GM19452 (cell line): ENCODE measurements at regions not wholly inside any gene's neighbourhood (a gene's known extent, or its start where the extent isn't known, plus 50 kb on each side); places are given as distances from the start of the nearest gene placed in this dataset.

Experiments
- ATAC-seq: cut with Tn5 transposase; IDR thresholded peaks from one replicate; pipeline ENCODE4 v1.9.1; 2021; ENCODE audit not compliant: unreplicated experiment

DNA sequence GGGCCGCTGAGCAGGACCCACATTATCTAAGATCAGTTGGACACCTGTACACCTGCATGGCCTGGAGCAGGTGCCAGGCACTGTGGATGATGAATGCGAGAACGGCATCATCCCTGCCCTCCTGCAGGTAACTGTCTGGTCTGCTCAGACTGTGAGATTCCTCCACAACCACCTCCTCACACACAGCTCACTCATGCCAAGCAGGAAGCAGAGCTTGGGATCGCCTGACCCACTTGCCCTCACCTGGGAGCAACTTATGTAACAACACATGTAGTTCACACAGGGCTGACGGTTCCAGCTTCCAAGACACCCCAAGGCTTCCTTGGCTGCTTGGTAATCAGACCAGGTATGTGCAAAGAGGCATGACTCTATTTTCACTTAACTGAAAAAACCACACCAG lies 359.2 kb downstream of the PREX1 start:
- no peak for ATAC-seq

- ATAC-seq: no peak
Measured at GRCh38 chr20:48467622-48468021, 360.2 kb downstream of the PREX1 start.

DNA sequence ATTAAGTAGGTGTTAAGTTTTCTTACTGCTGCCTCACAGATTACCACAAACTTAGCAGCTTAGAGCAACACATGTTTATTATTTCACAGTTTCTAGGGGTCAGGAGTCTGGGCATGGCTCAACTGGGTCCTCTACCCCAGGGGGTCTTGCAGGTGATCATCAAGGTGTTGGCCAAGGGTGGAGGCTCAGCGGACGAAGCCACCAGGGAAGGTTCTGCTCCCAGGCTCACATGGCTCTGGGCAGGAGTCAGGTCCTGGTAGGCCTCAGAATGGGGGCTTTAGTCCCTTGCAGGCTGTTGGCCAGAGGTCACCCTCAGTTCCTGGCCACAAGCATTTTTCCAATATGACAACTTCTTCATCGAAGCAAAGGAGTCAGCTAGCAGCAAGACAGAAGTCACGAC lies 362.5 kb downstream of the PREX1 start:
- ATAC-seq: no peak

- ATAC-seq: no peak
Measured at GRCh38 chr20:48463916-48464315, 363.9 kb downstream of the PREX1 start.

GRCh38 chr20:48463096-48463720 lies 364.6 kb downstream of the PREX1 start:
- ATAC-seq: no peak

DNA sequence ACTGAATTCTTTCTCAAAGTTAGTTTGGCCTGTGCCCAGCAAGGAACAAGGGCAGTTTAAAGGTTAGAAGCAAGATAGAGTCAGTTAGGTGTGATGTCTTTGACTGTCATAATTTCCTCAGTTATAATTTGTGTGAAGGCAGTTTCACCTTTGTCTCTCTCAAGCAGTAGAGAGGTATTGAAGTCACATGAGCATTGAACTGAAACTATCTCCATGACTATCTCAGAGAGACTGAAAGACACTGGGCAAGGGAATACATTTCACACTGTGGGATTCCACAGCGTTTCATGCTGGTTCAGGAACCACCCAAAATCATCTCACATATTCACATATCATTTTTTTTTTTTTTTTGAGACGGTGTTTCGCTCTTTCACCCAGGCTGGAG lies 366.1 kb downstream of the PREX1 start:
- no peak for ATAC-seq

DNA sequence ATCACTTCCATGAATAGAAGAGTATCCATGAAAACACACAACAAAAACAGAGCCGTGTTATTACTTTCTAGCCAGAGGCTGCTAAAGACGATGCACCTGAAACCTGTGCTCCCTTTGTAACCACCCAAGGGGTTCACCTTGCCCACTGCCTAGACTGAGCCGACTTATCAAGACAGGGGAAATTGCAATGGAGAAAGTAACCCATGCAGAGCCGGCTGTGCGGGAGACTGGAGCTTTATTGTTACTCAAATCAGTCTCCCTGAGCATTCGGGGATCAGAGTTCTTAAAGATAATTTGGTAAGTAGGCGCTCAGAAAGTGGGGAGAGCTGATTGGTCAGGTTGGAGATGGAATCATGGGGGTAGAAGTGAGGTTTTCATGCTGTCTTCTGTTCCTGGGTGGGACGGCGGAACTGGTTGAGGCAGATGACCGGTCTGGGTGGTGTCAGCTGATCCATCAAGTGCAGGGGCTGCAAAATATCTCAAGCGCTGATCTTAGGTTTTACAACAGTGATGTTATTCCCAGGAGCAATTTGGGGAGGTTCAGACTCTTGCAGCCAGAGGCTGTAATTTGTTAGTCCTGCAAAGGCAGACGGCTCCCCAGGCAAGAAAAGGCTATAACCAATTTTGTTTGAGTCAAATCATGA lies 366.6 kb downstream of the PREX1 start:
- no peak for ATAC-seq

DNA sequence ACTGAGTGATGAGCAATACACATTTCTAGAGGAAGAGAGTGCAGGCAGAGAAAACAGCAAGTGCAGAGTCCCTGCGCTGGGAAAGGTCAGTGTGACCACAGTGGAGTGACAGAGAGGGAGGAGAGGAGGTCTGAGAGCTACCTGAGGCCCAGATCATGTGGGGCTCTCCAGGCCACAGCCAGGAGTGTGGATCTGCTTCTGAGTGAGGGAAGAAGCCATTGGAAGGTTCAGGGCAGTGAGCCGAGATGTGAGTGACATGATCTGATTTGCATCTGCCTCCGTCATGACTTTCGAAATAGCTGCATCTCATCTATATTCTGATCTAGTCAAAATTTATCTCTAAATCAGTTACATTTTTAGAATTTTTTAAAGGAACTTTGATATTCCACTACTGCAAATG lies 367.1 kb downstream of the PREX1 start:
- no peak for ATAC-seq

DNA sequence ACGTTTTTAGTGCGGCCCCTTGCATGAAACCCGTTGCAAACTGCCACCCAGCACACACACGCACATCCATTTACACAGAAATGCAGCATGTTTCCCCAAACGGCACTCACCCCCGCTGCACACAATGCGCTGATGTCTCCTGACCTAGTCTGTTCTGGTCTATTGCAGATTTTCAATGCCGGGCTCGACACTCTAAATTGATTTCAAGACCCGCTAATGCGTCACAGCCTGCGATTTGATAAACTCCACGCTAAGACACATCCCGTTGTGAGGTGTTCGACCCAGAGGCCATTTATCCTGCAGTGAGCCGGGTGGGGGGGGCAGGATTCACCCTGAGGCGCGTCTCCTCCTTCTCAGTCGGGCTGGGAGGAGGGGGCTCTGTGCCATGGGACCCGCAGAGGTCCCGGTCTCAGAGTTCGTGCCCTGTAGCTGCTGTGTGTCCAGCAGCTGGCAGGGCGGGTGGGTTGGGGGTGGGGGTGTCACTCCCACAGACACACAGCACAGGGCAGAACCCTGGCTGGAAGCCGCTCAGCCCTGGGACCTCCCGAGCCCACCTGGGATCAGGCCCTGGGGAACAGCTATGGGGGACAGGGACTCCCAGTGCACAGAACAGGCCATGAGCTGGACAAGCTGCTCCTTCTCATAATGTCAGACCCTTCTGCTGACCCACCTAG lies 367.9 kb downstream of the PREX1 start:
- no peak for ATAC-seq

DNA sequence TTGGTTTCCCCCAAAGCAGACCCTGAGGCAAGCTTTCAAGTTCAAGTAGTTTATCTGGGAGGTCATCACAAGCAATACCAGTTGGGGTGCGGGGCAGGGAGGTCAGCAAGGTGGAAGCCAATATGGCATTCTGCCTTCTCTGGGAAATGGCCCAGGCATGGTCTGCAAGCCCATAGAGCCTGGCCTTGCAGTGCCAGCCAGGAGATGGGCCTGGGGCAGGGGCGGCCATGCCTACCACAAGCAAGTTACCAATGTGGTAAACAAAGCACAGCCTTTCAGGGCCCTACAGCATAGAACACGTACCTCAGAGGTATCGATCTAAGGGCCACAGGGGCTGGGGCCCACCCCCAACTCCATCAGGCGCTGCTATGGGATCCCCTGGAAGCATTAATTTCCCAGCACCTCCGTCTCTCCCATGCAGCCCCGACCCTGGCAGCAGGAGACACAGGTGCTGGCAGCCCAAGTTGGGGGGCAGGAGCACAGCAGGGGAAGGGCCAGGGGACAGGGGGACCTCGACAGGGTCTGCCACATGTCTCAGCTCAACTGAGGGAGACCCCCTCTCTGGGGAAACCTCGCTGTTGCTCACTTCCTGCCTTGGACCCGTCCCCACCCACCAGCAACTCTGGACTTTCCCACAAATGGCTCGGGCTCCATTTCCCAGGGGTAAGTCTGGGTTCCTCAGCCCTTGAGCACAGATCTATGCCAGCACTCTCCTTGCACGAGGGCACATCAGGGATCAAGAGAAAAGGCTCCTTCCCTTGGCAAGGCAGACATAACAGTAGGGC lies 369.0 kb downstream of the PREX1 start:
- no peak for ATAC-seq

GRCh38 chr20:48458003-48458377 lies 369.8 kb downstream of the PREX1 start:
- ATAC-seq: no peak

GRCh38 chr20:48457193-48458002 lies 370.4 kb downstream of the PREX1 start:
- ATAC-seq: no peak

- no peak for ATAC-seq
Measured at GRCh38 chr20:48456366-48457192, 371.2 kb downstream of the PREX1 start.

- no peak for ATAC-seq
Measured at GRCh38 chr20:48455651-48456365, 372.0 kb downstream of the PREX1 start.

DNA sequence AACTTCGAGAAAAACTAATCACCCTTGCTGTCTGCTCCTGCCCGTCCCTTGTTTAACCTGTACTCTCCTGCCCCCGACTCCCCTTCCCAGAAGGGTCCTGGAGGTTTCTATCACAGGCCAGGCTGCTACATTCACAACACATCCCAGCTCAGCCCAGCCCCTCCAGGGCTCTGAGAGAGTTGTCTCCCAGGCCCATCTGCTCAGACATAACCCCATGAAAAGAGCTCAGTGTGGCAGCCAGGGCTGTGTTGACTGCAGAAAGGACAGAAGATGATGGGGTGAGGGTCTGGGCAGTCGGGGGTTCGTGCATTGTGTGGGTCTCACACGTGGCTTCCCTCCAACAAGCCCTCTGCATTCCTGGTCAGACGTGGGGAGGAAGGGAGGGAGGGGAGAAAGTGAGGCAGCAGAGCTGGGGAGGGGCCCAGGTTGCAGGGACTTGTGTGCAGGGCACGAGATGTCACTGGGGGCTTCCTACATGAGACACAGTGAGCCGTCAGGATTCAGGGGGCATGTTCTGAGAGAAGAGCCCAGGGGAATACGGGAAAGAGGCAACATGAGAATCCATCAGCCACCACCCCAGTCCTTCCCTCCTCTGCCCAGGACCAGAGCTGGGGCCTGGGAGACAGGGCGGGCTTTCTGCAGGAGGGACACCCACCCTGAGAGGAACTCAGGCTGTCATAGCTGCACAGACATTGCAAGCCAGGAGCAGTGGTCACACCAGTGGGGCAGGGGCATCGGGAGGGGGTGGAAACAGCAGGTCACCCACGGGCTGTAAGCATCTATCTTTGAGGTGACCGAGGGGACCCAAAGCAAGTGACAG lies 372.9 kb downstream of the PREX1 start:
- no peak for ATAC-seq

DNA sequence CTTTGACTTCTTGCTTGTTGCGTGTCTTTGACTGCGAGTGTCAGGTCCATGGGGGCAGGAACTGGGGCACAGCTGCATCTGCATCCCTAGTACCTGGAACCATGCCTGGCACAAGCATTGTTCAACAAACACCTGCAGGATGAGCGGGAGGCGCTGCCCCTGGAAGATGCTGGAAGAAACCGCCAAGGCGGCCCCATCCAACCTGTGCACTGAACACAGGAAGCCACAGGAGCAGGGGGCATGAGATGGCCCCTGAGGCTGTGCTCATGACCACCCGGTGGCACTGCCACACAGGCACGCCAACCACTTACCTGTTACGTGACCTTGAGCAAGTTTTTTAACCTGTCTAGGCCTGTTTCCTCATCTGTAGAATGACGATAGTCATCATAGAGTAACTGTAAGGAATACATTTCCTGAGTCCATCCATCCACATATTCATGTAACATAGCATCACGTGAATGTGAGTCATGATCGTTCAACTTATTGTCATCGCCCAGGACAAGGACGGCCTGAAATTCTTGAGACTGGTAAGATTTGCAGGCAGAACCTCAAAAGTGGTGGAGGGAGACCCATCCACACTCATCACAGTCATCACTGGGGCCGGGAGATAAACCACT lies 374.2 kb downstream of the PREX1 start:
- no peak for ATAC-seq

- ATAC-seq: no peak
Measured at GRCh38 chr20:48451401-48451800, 376.4 kb downstream of the PREX1 start.
